A673 (cell line): ENCODE measurements at regions not wholly inside any gene's neighbourhood (a gene's known extent, or its start where the extent isn't known, plus 50 kb on each side); places are given as distances from the start of the nearest gene placed in this dataset.

Experiments
- BruUV-seq: library from RNA; stranded (reverse); fragments of 400-500 nt; replicated peaks from 2 replicates; lab custom pipeline; 2021; lab: Mats Ljungman, UMichigan
- CTCF ChIA-PET: fragments of 300-600 bp; sonication (Branson Sonifier 250); formaldehyde crosslinking; loops from one replicate; lab custom pipeline; 2022; ENCODE audit warnings: antibody characterized with exemption; lab: Charles Lee
- POLR2A ChIA-PET: fragments of 300-600 bp; sonication (Branson Sonifier 250); formaldehyde crosslinking; loops from one replicate; lab custom pipeline; 2022; ENCODE audit warnings: antibody characterized with exemption; ENCODE audit not compliant: low non-redundant PET; lab: Charles Lee
- DNase-seq: peaks from one replicate; pipeline ENCODE4 v3.0.0-alpha.2; 2015; ENCODE audit warnings: low spot score
- H3K27ac ChIP-seq: fragments of 200-600 bp; sonication (generic); 2 replicates; pipeline ENCODE4 v1.5.1; 2016; ENCODE audit warnings: mixed run types, low read depth, mild to moderate bottlenecking, mixed read lengths, antibody characterized with exemption, low read length; ENCODE audit not compliant: poor library complexity, severe bottlenecking
- H3K27me3 ChIP-seq: fragments of 200-600 bp; sonication (generic); replicated peaks from 2 replicates; pipeline ENCODE4 v1.6.1; 2017; ENCODE audit warnings: mixed run types, low read depth, mild to moderate bottlenecking, mixed read lengths, antibody characterized with exemption, low read length; ENCODE audit not compliant: insufficient read depth, poor library complexity
- H3K36me3 ChIP-seq: fragments of 200-600 bp; sonication (generic); 2 replicates; pipeline ENCODE4 v1.6.1; 2016; ENCODE audit warnings: mixed run types, mild to moderate bottlenecking, mixed read lengths, antibody characterized with exemption, low read length; ENCODE audit not compliant: insufficient read depth, poor library complexity, severe bottlenecking
- H3K4me1 ChIP-seq: fragments of 200-600 bp; sonication (generic); 2 replicates; pipeline ENCODE4 v1.6.1; 2017; ENCODE audit warnings: mixed run types, mild to moderate bottlenecking, mixed read lengths, antibody characterized with exemption, low read length; ENCODE audit not compliant: insufficient read depth, poor library complexity, severe bottlenecking
- H3K4me3 ChIP-seq: fragments of 200-600 bp; sonication (generic); 2 replicates; pipeline ENCODE4 v1.5.1; 2016; ENCODE audit warnings: low read depth, mixed run types, mild to moderate bottlenecking, mixed read lengths, low read length; ENCODE audit not compliant: poor library complexity, severe bottlenecking
- H3K9me3 ChIP-seq: fragments of 200-600 bp; sonication (generic); 2 replicates; pipeline ENCODE4 v1.6.1; 2016; ENCODE audit warnings: mixed run types, low read depth, mild to moderate bottlenecking, mixed read lengths, antibody characterized with exemption, low read length; ENCODE audit not compliant: poor library complexity, severe bottlenecking
- EZH2 ChIP-seq: fragments of 200-600 bp; sonication (generic); IDR thresholded peaks from 2 replicates; pipeline ENCODE4 v1.6.1; 2017; ENCODE audit warnings: borderline replicate concordance, low read depth, mild to moderate bottlenecking, mixed read lengths, antibody characterized with exemption, low read length; ENCODE audit not compliant: poor library complexity, severe bottlenecking
- intact Hi-C: fragments of 100-400 bp; cut with micrococcal nuclease; formaldehyde crosslinking; loops from one replicate; pipeline ENCODE4 v1.10.0; 2022; ENCODE audit not compliant: unreplicated experiment
- TF ChIP-seq, protein P1 (sequence below): fragments of 300-800, 200-600 bp; sonication (generic); conservative IDR thresholded peaks from 2 replicates; pipeline ENCODE4 v1.5.1; 2017; ENCODE audit warnings: low read depth, mild to moderate bottlenecking, antibody characterized with exemption, low read length, moderate library complexity, mixed read lengths

- no peak for DNase-seq
- Histone ChIP-seq H3K27me3 (peaks cover 19% of the 10 kb centered on the region), H3K9me3 (no peaks in the 10 kb centered on the region), H3K4me3 (no peak overlapping the region), H3K4me1 (no peaks in the 10 kb centered on the region), H3K27ac (no peak overlapping the region), H3K36me3 (no peaks in the 10 kb centered on the region)
- ChIA-PET POLR2A (no interaction called here), CTCF (no interaction called here)
- no peak for TF ChIP-seq EZH2
- TF ChIP-seq, protein P1, sequence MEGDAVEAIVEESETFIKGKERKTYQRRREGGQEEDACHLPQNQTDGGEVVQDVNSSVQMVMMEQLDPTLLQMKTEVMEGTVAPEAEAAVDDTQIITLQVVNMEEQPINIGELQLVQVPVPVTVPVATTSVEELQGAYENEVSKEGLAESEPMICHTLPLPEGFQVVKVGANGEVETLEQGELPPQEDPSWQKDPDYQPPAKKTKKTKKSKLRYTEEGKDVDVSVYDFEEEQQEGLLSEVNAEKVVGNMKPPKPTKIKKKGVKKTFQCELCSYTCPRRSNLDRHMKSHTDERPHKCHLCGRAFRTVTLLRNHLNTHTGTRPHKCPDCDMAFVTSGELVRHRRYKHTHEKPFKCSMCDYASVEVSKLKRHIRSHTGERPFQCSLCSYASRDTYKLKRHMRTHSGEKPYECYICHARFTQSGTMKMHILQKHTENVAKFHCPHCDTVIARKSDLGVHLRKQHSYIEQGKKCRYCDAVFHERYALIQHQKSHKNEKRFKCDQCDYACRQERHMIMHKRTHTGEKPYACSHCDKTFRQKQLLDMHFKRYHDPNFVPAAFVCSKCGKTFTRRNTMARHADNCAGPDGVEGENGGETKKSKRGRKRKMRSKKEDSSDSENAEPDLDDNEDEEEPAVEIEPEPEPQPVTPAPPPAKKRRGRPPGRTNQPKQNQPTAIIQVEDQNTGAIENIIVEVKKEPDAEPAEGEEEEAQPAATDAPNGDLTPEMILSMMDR = no peak
- BruUV-seq = no TSS peak
- intact Hi-C loops = no loop called here
Observed at GRCh38 chr6:137549106-137549505, 54.9 kb upstream of the OLIG3 start.

DNA sequence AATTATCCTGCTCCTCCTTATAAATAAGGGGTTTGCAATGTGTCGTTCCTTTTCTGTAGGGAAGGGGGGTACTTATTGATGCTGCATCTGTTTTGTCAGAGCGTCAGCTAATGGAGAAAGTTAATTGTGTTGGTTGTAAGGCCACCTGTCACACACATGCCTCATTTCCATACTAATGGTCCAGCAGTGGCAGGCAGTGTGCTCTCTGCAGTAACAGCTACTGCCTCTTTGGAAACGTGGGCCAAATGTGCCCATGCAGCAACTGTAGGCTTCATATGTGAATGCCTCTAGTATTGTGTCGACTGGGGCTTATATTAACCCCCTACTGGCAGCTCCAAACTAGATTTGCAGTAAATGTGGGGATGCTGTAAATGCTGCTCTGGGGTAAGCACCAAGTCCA is 56.3 kb upstream of the OLIG3 start:
- intact Hi-C loops = no loop called here
- no peak overlapping the region for H3K4me3 ChIP-seq
- no TSS peak for BruUV-seq
- peaks cover 19% of the 10 kb centered on the region for H3K27me3 ChIP-seq
- no peak overlapping the region for H3K27ac ChIP-seq
- POLR2A ChIA-PET = no interaction called here
- TF ChIP-seq, protein P1 = no peak
- no peak for TF ChIP-seq EZH2
- no peaks in the 10 kb centered on the region for H3K9me3 ChIP-seq
- H3K4me1 ChIP-seq = no peaks in the 10 kb centered on the region
- no peaks in the 10 kb centered on the region for H3K36me3 ChIP-seq
- CTCF ChIA-PET = no interaction called here
- no peak for DNase-seq

DNA sequence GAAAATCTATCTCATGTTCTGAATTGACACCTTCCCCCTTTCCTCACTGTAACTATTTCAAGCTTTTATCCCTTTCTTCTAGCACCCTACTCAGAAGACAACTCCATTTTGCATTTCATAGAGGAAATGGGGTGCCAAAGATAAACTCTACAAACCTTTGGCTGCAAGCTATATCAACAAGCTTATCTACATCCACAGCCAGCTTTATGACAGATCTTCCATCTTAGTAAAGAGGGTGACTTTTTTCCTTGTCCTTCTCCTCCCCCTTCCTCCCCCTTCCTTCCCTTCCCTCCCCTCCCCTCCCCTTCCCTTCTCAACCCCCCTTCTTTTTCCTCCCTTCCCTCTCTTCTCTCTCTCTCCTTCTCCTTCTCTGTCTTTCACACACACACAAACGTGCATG is 58.0 kb upstream of the OLIG3 start:
- intact Hi-C loops = no loop called here
- no peak for DNase-seq
- Histone ChIP-seq H3K27ac (no peak overlapping the region), H3K4me3 (no peak overlapping the region), H3K9me3 (no peaks in the 10 kb centered on the region), H3K4me1 (no peaks in the 10 kb centered on the region), H3K36me3 (no peaks in the 10 kb centered on the region), H3K27me3 (peaks cover 19% of the 10 kb centered on the region)
- ChIA-PET POLR2A (no interaction called here), CTCF (no interaction called here)
- TF ChIP-seq, protein P1 = no peak
- TF ChIP-seq EZH2 = no peak
- BruUV-seq = no TSS peak
